ENCODE measurements at regions not wholly inside any gene's neighbourhood (a gene's known extent, or its start where the extent isn't known, plus 50 kb on each side); places are given as distances from the start of the nearest gene placed in this dataset.
"Not testable (repeated sequence)": the region's sequence is repeated elsewhere in the genome, so short reads cannot be mapped to it uniquely, and the experiment has no call there.

GRCh38 chr1:191002768-191003167 lies 525.1 kb upstream of the BRINP3 start:
- DNase-seq (ENCODE audit: low read depth), result no peak

- no peak for DNase-seq (ENCODE audit: low read depth)
Measured at GRCh38 chr1:191016765-191017164, 539.1 kb upstream of the BRINP3 start.

GRCh38 chr1:191022856-191023255 lies 545.2 kb upstream of the BRINP3 start:
- no peak for DNase-seq (ENCODE audit: low read depth)

GRCh38 chr1:191025896-191026642 lies 548.4 kb upstream of the BRINP3 start:
- DNase-seq (ENCODE audit: low read depth), result no peak

- DNase-seq (ENCODE audit: low read depth), result no peak
Measured at GRCh38 chr1:191026828-191027227, 549.2 kb upstream of the BRINP3 start.

GRCh38 chr1:191034132-191034531 lies 556.5 kb upstream of the BRINP3 start:
- no peak for DNase-seq (ENCODE audit: low read depth)

GRCh38 chr1:191043066-191043465 lies 565.4 kb upstream of the BRINP3 start:
- DNase-seq (ENCODE audit: low read depth), result no peak

GRCh38 chr1:191049781-191050180 lies 572.1 kb upstream of the BRINP3 start:
- DNase-seq (ENCODE audit: low read depth), result no peak

GRCh38 chr1:191052888-191053287 lies 575.2 kb upstream of the BRINP3 start:
- DNase-seq (ENCODE audit: low read depth), result no peak

- no peak for DNase-seq (ENCODE audit: low read depth)
Measured at GRCh38 chr1:191065346-191065745, 587.7 kb upstream of the BRINP3 start.

GRCh38 chr1:191065771-191066170 lies 588.1 kb upstream of the BRINP3 start:
- no peak for DNase-seq (ENCODE audit: low read depth)

GRCh38 chr1:191074881-191075280 lies 597.2 kb upstream of the BRINP3 start:
- no peak for DNase-seq (ENCODE audit: low read depth)

- DNase-seq (ENCODE audit: low read depth), result not testable (repeated sequence)
Measured at GRCh38 chr1:191083090-191083489, 605.4 kb upstream of the BRINP3 start.

GRCh38 chr1:191085121-191085520 lies 607.5 kb upstream of the BRINP3 start:
- no peak for DNase-seq (ENCODE audit: low read depth)

- no peak for DNase-seq (ENCODE audit: low read depth)
Measured at GRCh38 chr1:191086910-191087309, 609.2 kb upstream of the BRINP3 start.

GRCh38 chr1:191096405-191096804 lies 618.7 kb upstream of the BRINP3 start:
- no peak for DNase-seq (ENCODE audit: low read depth)

- no peak for DNase-seq (ENCODE audit: low read depth)
Measured at GRCh38 chr1:191099696-191100095, 622.0 kb upstream of the BRINP3 start.

GRCh38 chr1:191101960-191102359 lies 624.3 kb upstream of the BRINP3 start:
- no peak for DNase-seq (ENCODE audit: low read depth)

GRCh38 chr1:191125950-191126349 lies 648.3 kb upstream of the BRINP3 start:
- no peak for DNase-seq (ENCODE audit: low read depth)

GRCh38 chr1:191134796-191135195 lies 657.1 kb upstream of the BRINP3 start:
- no peak for DNase-seq (ENCODE audit: low read depth)

GRCh38 chr1:191140038-191140437 lies 662.4 kb upstream of the BRINP3 start:
- no peak for DNase-seq (ENCODE audit: low read depth)

- no peak for DNase-seq (ENCODE audit: low read depth)
Measured at GRCh38 chr1:191142748-191143147, 665.1 kb upstream of the BRINP3 start.

GRCh38 chr1:191145834-191146233 lies 668.2 kb upstream of the BRINP3 start:
- no peak for DNase-seq (ENCODE audit: low read depth)

- no peak for DNase-seq (ENCODE audit: low read depth)
Measured at GRCh38 chr1:191151321-191151807, 673.7 kb upstream of the BRINP3 start.

Data from fibroblast of gingiva (primary cell).